GM12892 (cell line): ENCODE measurements at regions not wholly inside any gene's neighbourhood (a gene's known extent, or its start where the extent isn't known, plus 50 kb on each side); places are given as distances from the start of the nearest gene placed in this dataset.

Experiments used
- POLR2A ChIP-seq: IDR thresholded peaks from 2 replicates; pipeline ENCODE4 v1.6.1; 2011; ENCODE audit warnings: low read depth, low read length, control low read depth
- POLR2AphosphoS5 ChIP-seq: IDR thresholded peaks from 2 replicates; pipeline ENCODE4 v1.6.1; 2011; ENCODE audit warnings: low read depth, low read length, control low read depth
- TAF1 ChIP-seq: IDR thresholded peaks from 2 replicates; pipeline ENCODE4 v1.6.1; 2011; ENCODE audit warnings: low read depth, mild to moderate bottlenecking, control low read depth, low read length, borderline replicate concordance

DNA sequence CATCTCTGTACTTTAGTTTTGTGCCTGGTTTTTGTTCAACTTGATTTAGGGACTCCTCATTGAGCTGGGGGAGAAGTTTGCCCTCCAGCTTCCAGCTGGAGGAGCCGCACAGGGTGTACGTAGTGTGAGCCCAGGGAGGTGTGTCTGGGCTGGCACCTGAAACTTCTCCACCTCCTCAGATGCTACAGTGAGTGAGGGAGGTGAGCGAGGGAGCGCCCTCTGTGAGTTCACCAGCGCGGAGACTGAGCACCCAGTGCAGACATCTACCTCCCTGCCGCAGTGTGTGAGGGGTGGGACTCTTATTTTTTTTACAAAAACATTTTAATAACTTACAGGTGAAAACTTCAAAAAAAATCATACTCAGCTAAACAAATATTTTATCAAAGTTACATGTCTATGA lies 204.2 kb upstream of the HS6ST1 start:
- TF ChIP-seq TAF1 (no peak), POLR2A (no peak), POLR2AphosphoS5 (no peak)
